OCI-LY3 (cell line): ENCODE measurements at regions not wholly inside any gene's neighbourhood (a gene's known extent, or its start where the extent isn't known, plus 50 kb on each side); places are given as distances from the start of the nearest gene placed in this dataset.

Experiments
- CTCF ChIP-seq: fragments of 200-600, 300-600 bp; sonication (generic); IDR thresholded peaks from 2 replicates; pipeline ENCODE4 v1.5.1; 2014; ENCODE audit warnings: antibody characterized with exemption, low read length, low read depth
- EZH2phosphoT487 ChIP-seq: fragments of 200-600 bp; shearing (Covaris generic); IDR thresholded peaks from 2 replicates; pipeline ENCODE4 v1.6.1; 2018; ENCODE audit warnings: antibody characterized with exemption, mixed run types, low read depth

GRCh38 chr13:22137361-22138050 lies 466.6 kb downstream of the FGF9 start:
- TF ChIP-seq CTCF (no peak), EZH2phosphoT487 (no peak)
